Uterus (tissue), 3 donors: ENCODE measurements at regions not wholly inside any gene's neighbourhood (a gene's known extent, or its start where the extent isn't known, plus 50 kb on each side); places are given as distances from the start of the nearest gene placed in this dataset.

Experiments used
- DNase-seq, 2 donors: peaks; one replicate each; pipeline ENCODE4 v3.0.0-alpha.2; 2019 to 2020
- H3K27ac ChIP-seq, 2 donors: fragments of 200-600 bp; sonication (generic); 1 replicate in 1 of 2; 2 replicates in 1 of 2; pipeline ENCODE4 v1.5.1; 2016 to 2018
- H3K27me3 ChIP-seq, 2 donors: fragments of 200-600 bp; sonication (generic); one replicate each; pipeline ENCODE4 v1.5.1; 2018 to 2019; ENCODE audit warnings: control low read depth in 1 of 2
- H3K36me3 ChIP-seq, 2 donors: fragments of 200-600 bp; sonication (generic); one replicate each; pipeline ENCODE4 v1.5.1; 2019; ENCODE audit warnings: control low read depth in 1 of 2
- H3K4me1 ChIP-seq, 2 donors: fragments of 200-600 bp; sonication (generic); one replicate each; pipeline ENCODE4 v1.5.1; 2018 to 2019; ENCODE audit warnings: control low read depth in 1 of 2
- H3K4me3 ChIP-seq, 2 donors: fragments of 200-600 bp; sonication (generic); 1 replicate in 1 of 2; 2 replicates in 1 of 2; pipeline ENCODE4 v1.5.1; 2018 to 2019; ENCODE audit warnings: mild to moderate bottlenecking in 1 of 2
- H3K9me3 ChIP-seq, 2 donors: fragments of 200-600 bp; sonication (generic); one replicate each; pipeline ENCODE4 v1.5.1; 2019; ENCODE audit warnings: control low read depth in 1 of 2
- CTCF ChIP-seq, 4 experiments: fragments of 200-600 bp in 2 of 4; fragments of 450-650 bp in 2 of 4; sonication (generic) in 2 of 4; IDR thresholded peaks; one replicate each; pipeline ENCODE4 v1.5.1; 2016 to 2019; ENCODE audit warnings: antibody characterized with exemption in 4 of 4, mild to moderate bottlenecking in 2 of 4, moderate library complexity in 1 of 4
- POLR2A ChIP-seq, 2 donors: fragments of 450-650 bp; IDR thresholded peaks; one replicate each; pipeline ENCODE4 v1.6.1; 2016; ENCODE audit warnings: antibody characterized with exemption in 2 of 2, mild to moderate bottlenecking in 1 of 2, moderate library complexity in 1 of 2
- intact Hi-C: fragments of 100-400 bp; cut with DNase I; formaldehyde crosslinking; loops from one replicate; pipeline ENCODE4 v1.15.1; 2023; ENCODE audit warnings: low total_unique reads
- donor health status: DM: yes; HTN: yes; CAD: no.

GRCh38 chr6:90982051-90982450, 395.2 kb upstream of the MAP3K7 start:
- no peaks in the 10 kb centered on the region for H3K27me3 ChIP-seq
- H3K9me3 ChIP-seq, result no peaks in the 10 kb centered on the region
- no peak overlapping the region for H3K4me3 ChIP-seq
- no peaks in the 10 kb centered on the region for H3K4me1 ChIP-seq
- no peak for DNase-seq
- H3K27ac ChIP-seq, result no peak overlapping the region
- no peaks in the 10 kb centered on the region for H3K36me3 ChIP-seq
- intact Hi-C loops, result no loop called here
- no peak for TF ChIP-seq CTCF (IDR thresholded peaks at IDR 0.05)
- no peak for TF ChIP-seq POLR2A (IDR thresholded peaks at IDR 0.05)

GRCh38 chr6:90978046-90978445, 391.2 kb upstream of the MAP3K7 start:
- H3K36me3 ChIP-seq, result no peaks in the 10 kb centered on the region
- H3K4me3 ChIP-seq, result no peak overlapping the region
- no peak overlapping the region for H3K27ac ChIP-seq
- intact Hi-C loops, result no loop called here
- H3K9me3 ChIP-seq, result no peaks in the 10 kb centered on the region
- no peaks in the 10 kb centered on the region for H3K27me3 ChIP-seq
- no peak for DNase-seq
- no peaks in the 10 kb centered on the region for H3K4me1 ChIP-seq
- TF ChIP-seq POLR2A (IDR thresholded peaks at IDR 0.05) (no peak), CTCF (IDR thresholded peaks at IDR 0.05) (no peak)

GRCh38 chr6:90977513-90977912, 390.6 kb upstream of the MAP3K7 start:
- no peaks in the 10 kb centered on the region for H3K4me1 ChIP-seq
- intact Hi-C loops, result no loop called here
- H3K27ac ChIP-seq, result no peak overlapping the region
- H3K27me3 ChIP-seq, result no peaks in the 10 kb centered on the region
- H3K4me3 ChIP-seq, result no peak overlapping the region
- TF ChIP-seq POLR2A (IDR thresholded peaks at IDR 0.05), result no peak
- TF ChIP-seq CTCF (IDR thresholded peaks at IDR 0.05), result no peak
- no peak for DNase-seq
- no peaks in the 10 kb centered on the region for H3K9me3 ChIP-seq
- no peaks in the 10 kb centered on the region for H3K36me3 ChIP-seq

GRCh38 chr6:90976341-90976740, 389.5 kb upstream of the MAP3K7 start:
- Histone ChIP-seq H3K27me3 (no peaks in the 10 kb centered on the region), H3K36me3 (no peaks in the 10 kb centered on the region), H3K27ac (no peak overlapping the region), H3K4me3 (no peak overlapping the region), H3K4me1 (no peaks in the 10 kb centered on the region), H3K9me3 (no peaks in the 10 kb centered on the region)
- TF ChIP-seq POLR2A (IDR thresholded peaks at IDR 0.05) (no peak), CTCF (IDR thresholded peaks at IDR 0.05) (no peak)
- DNase-seq, result no peak
- intact Hi-C loops, result no loop called here

- no peak overlapping the region for H3K4me3 ChIP-seq
- TF ChIP-seq CTCF (IDR thresholded peaks at IDR 0.05) (no peak), POLR2A (IDR thresholded peaks at IDR 0.05) (no peak)
- intact Hi-C loops, result no loop called here
- H3K27ac ChIP-seq, result no peak overlapping the region
- H3K36me3 ChIP-seq, result no peaks in the 10 kb centered on the region
- no peaks in the 10 kb centered on the region for H3K9me3 ChIP-seq
- no peaks in the 10 kb centered on the region for H3K27me3 ChIP-seq
- H3K4me1 ChIP-seq, result no peaks in the 10 kb centered on the region
- DNase-seq, result no peak
These were observed 388.9 kb upstream of the MAP3K7 start for GRCh38 chr6:90975741-90976140.
